IMR-90 (cell line): ENCODE measurements at regions not wholly inside any gene's neighbourhood (a gene's known extent, or its start where the extent isn't known, plus 50 kb on each side); places are given as distances from the start of the nearest gene placed in this dataset.

ENCODE experiments used
- ATAC-seq: fragments of 200-7000 bp; cut with Tn5 transposase; 2 replicates; pipeline ENCODE4 v1.9.1; 2020; ENCODE audit warnings: low read depth, mild to moderate bottlenecking, moderate library complexity
- BruUV-seq: library from RNA; stranded (reverse); fragments of 400-500 nt; replicated peaks from 2 replicates; lab custom pipeline; 2021; lab: Mats Ljungman, UMichigan
- CTCF ChIA-PET: fragments of 300-600 bp; formaldehyde crosslinking; extraction: SDS; loops from one replicate; lab custom pipeline; 2021; ENCODE audit warnings: antibody characterized with exemption; lab: Yijun Ruan, JAX
- POLR2A ChIA-PET: fragments of 300-600 bp; sonication (Branson Sonifier 250); formaldehyde crosslinking; loops from one replicate; lab custom pipeline; 2022; ENCODE audit warnings: antibody characterized with exemption; ENCODE audit not compliant: unreplicated experiment; lab: Charles Lee
- DNase-seq: peaks from one replicate; pipeline ENCODE4 v3.0.0; 2013
- H2AFZ ChIP-seq: replicated peaks from 2 replicates; pipeline ENCODE3; 2013; ENCODE audit warnings: low read length, mild to moderate bottlenecking; ENCODE audit not compliant: poor library complexity
- H2AK5ac ChIP-seq: 2 replicates; pipeline ENCODE4 v1.6.1; 2013; ENCODE audit warnings: low read depth, low read length, inconsistent platforms
- H2AK9ac ChIP-seq: replicated peaks from 2 replicates; pipeline ENCODE3; 2013; ENCODE audit warnings: mild to moderate bottlenecking, low read depth, low read length, moderate library complexity; ENCODE audit not compliant: poor library complexity
- H2BK120ac ChIP-seq: 2 replicates; pipeline ENCODE4 v1.6.1; 2013; ENCODE audit warnings: low read depth, low read length, inconsistent platforms
- H2BK15ac ChIP-seq: 3 replicates; pipeline ENCODE4 v1.6.1; 2013; ENCODE audit warnings: low read depth, low read length, inconsistent platforms
- H2BK20ac ChIP-seq: 2 replicates; pipeline ENCODE4 v1.6.1; 2013; ENCODE audit warnings: low read depth, mild to moderate bottlenecking, inconsistent platforms, low read length, moderate library complexity
- H2BK5ac ChIP-seq: 2 replicates; pipeline ENCODE4 v1.6.1; 2013; ENCODE audit warnings: mild to moderate bottlenecking, low read depth, low read length, inconsistent platforms; ENCODE audit not compliant: poor library complexity, severe bottlenecking
- H3K14ac ChIP-seq: replicated peaks from 2 replicates; pipeline ENCODE4 v1.6.1; 2013; ENCODE audit warnings: low read depth, low read length, inconsistent platforms
- H3K18ac ChIP-seq: 2 replicates; pipeline ENCODE4 v1.6.1; 2013; ENCODE audit warnings: low read depth, low read length, control low read depth
- H3K23ac ChIP-seq: 2 replicates; pipeline ENCODE4 v1.6.1; 2013; ENCODE audit warnings: low read depth, low read length, inconsistent platforms
- H3K27ac ChIP-seq: 2 replicates; pipeline ENCODE4 v1.5.1; 2013; ENCODE audit warnings: mild to moderate bottlenecking, control low read depth, low read length; ENCODE audit not compliant: insufficient read depth
- H3K27me3 ChIP-seq: 2 replicates; pipeline ENCODE4 v1.6.1; 2013; ENCODE audit warnings: low read length; ENCODE audit not compliant: control insufficient read depth, insufficient read depth
- H3K36me3 ChIP-seq: 2 replicates; pipeline ENCODE4 v1.6.1; 2013; ENCODE audit warnings: low read length, mixed read lengths; ENCODE audit not compliant: control insufficient read depth, insufficient read depth
- H3K4ac ChIP-seq: 2 replicates; pipeline ENCODE4 v1.6.1; 2013; ENCODE audit warnings: low read depth, low read length, inconsistent platforms
- H3K4me1 ChIP-seq: 2 replicates; pipeline ENCODE4 v1.6.1; 2013; ENCODE audit warnings: low read length, mixed read lengths; ENCODE audit not compliant: control insufficient read depth, insufficient read depth
- H3K4me2 ChIP-seq: 2 replicates; pipeline ENCODE4 v1.6.1; 2013; ENCODE audit warnings: low read depth, mild to moderate bottlenecking, control low read depth, low read length, moderate library complexity
- H3K4me3 ChIP-seq: 2 replicates; pipeline ENCODE4 v1.5.1; 2013; ENCODE audit warnings: low read depth, mild to moderate bottlenecking, control low read depth, low read length, moderate library complexity; ENCODE audit not compliant: insufficient read depth
- H3K56ac ChIP-seq: 2 replicates; pipeline ENCODE4 v1.6.1; 2013; ENCODE audit warnings: low read length, inconsistent platforms; ENCODE audit not compliant: insufficient read depth; ENCODE audit errors: extremely low read depth
- H3K79me1 ChIP-seq, 2 experiments: 2 replicates each; pipeline ENCODE4 v1.6.1; 2013; ENCODE audit warnings: low read length in 2 of 2, inconsistent platforms in 1 of 2, low read depth in 1 of 2
- H3K9ac ChIP-seq: 2 replicates; pipeline ENCODE4 v1.6.1; 2013; ENCODE audit warnings: low read depth, low read length, control low read depth
- H3K9me1 ChIP-seq: 2 replicates; pipeline ENCODE4 v1.6.1; 2013; ENCODE audit warnings: low read length, inconsistent platforms; ENCODE audit not compliant: insufficient read depth
- H3K9me3 ChIP-seq: 2 replicates; pipeline ENCODE4 v1.6.1; 2013; ENCODE audit warnings: low read length; ENCODE audit not compliant: control insufficient read depth, insufficient read depth
- H4K20me1 ChIP-seq: 2 replicates; pipeline ENCODE4 v1.6.1; 2013; ENCODE audit warnings: low read length, inconsistent platforms; ENCODE audit not compliant: insufficient read depth
- H4K5ac ChIP-seq: 2 replicates; pipeline ENCODE4 v1.6.1; 2013; ENCODE audit warnings: mild to moderate bottlenecking, low read depth, low read length, control low read depth
- H4K8ac ChIP-seq, 2 experiments: 2 replicates each; pipeline ENCODE4 v1.6.1; 2013; ENCODE audit warnings: low read depth in 2 of 2, low read length in 2 of 2, control low read depth in 1 of 2, inconsistent platforms in 1 of 2
- H4K91ac ChIP-seq: 2 replicates; pipeline ENCODE4 v1.6.1; 2013; ENCODE audit warnings: low read depth, low read length, inconsistent platforms; ENCODE audit not compliant: insufficient read depth
- BHLHE40 ChIP-seq: fragments of 150-350 bp; IDR thresholded peaks from 2 replicates; pipeline ENCODE4 v1.6.1; 2016; ENCODE audit warnings: mild to moderate bottlenecking, low read depth, low read length
- CEBPB ChIP-seq: IDR thresholded peaks from 2 replicates; pipeline ENCODE4 v1.6.1; 2012; ENCODE audit warnings: low read depth, low read length, improper control_type of control experiment
- CHD1 ChIP-seq: IDR thresholded peaks from 2 replicates; pipeline ENCODE4 v1.6.1; 2012; ENCODE audit warnings: low read depth, low read length, improper control_type of control experiment
- CTCF ChIP-seq: conservative IDR thresholded peaks from 2 replicates; pipeline ENCODE4 v1.5.1; 2012; ENCODE audit warnings: mild to moderate bottlenecking, low read depth, low read length, improper control_type of control experiment
- ELK1 ChIP-seq: fragments of 150-350 bp; IDR thresholded peaks from 2 replicates; pipeline ENCODE4 v1.6.1; 2016; ENCODE audit warnings: low read depth, mild to moderate bottlenecking, low read length, moderate library complexity, borderline replicate concordance
- FOS ChIP-seq: fragments of 150-350 bp; IDR thresholded peaks from 2 replicates; pipeline ENCODE4 v1.6.1; 2016; ENCODE audit warnings: low read depth, low read length
- MAFK ChIP-seq: IDR thresholded peaks from 2 replicates; pipeline ENCODE4 v1.6.1; 2012; ENCODE audit warnings: low read depth, low read length, improper control_type of control experiment
- MAZ ChIP-seq: IDR thresholded peaks from 2 replicates; pipeline ENCODE4 v1.6.1; 2012; ENCODE audit warnings: low read depth, mild to moderate bottlenecking, low read length, improper control_type of control experiment, moderate library complexity, borderline replicate concordance
- MXI1 ChIP-seq: IDR thresholded peaks from 2 replicates; pipeline ENCODE4 v1.6.1; 2012; ENCODE audit warnings: low read depth, mild to moderate bottlenecking, low read length, moderate library complexity, borderline replicate concordance
- NFE2L2 ChIP-seq: fragments of 150-350 bp; IDR thresholded peaks from 2 replicates; pipeline ENCODE4 v1.6.1; 2016; ENCODE audit warnings: low read depth, mild to moderate bottlenecking, low read length
- POLR2A ChIP-seq: IDR thresholded peaks from 2 replicates; pipeline ENCODE4 v1.6.1; 2012; ENCODE audit warnings: mild to moderate bottlenecking, low read depth, low read length
- RAD21 ChIP-seq: IDR thresholded peaks from 2 replicates; pipeline ENCODE4 v1.6.1; 2012; ENCODE audit warnings: low read length, improper control_type of control experiment
- RCOR1 ChIP-seq: IDR thresholded peaks from 2 replicates; pipeline ENCODE4 v1.6.1; 2012; ENCODE audit warnings: mild to moderate bottlenecking, low read length, improper control_type of control experiment; ENCODE audit not compliant: insufficient replicate concordance
- RFX5 ChIP-seq: IDR thresholded peaks from 2 replicates; pipeline ENCODE4 v1.8.0; 2012; ENCODE audit warnings: low read depth, mild to moderate bottlenecking, low read length, moderate library complexity
- SMC3 ChIP-seq: fragments of 150-350 bp; IDR thresholded peaks from 2 replicates; pipeline ENCODE4 v1.6.1; 2016; ENCODE audit warnings: low read depth, mild to moderate bottlenecking, antibody characterized with exemption, low read length, moderate library complexity
- USF2 ChIP-seq: fragments of 150-350 bp; IDR thresholded peaks from 2 replicates; pipeline ENCODE4 v1.6.1; 2017; ENCODE audit warnings: mild to moderate bottlenecking, antibody characterized with exemption, low read length, low read depth
- WGBS, 2 experiments: methylation state at CpG; one replicate each; pipeline versions ENCODE4 v1.1.5 to v1.1.7; 2013; ENCODE audit warnings: missing lambda C conversion rate in 2 of 2; ENCODE audit not compliant: insufficient read length in 1 of 2; ENCODE audit errors: extremely low coverage in 2 of 2; 5-methylcytosine and 5-hydroxymethylcytosine counted together
- dilution Hi-C: fragments of 300-500 bp; cut with HindIII; formaldehyde crosslinking; loops from one replicate; pipeline ENCODE4 v1.14.3; 2018; ENCODE audit warnings: low sequenced_read_pairs; ENCODE audit not compliant: unreplicated experiment
- in situ Hi-C: fragments of 300-500 bp; cut with MboI; formaldehyde crosslinking; loops from 3 replicates; pipeline ENCODE4 v1.14.3; 2019; ENCODE audit warnings: low sequenced_read_pairs, inconsistent platforms, mixed read lengths
- intact Hi-C: fragments of 100-400 bp; cut with micrococcal nuclease; formaldehyde crosslinking; loops from 2 replicates; pipeline ENCODE4 v1.10.0; 2022

GRCh38 chr3:118089563-118089962, 945.1 kb downstream of the IGSF11 start:
- Histone ChIP-seq H3K9me3 (peaks cover 5% of the 10 kb centered on the region), H2AK9ac (no peak overlapping the region), H2BK120ac (no peak overlapping the region), H3K27ac (no peak overlapping the region), H2BK20ac (no peak overlapping the region), H3K9me1 (no peaks in the 10 kb centered on the region), H3K9ac (no peak overlapping the region), H4K5ac (no peak overlapping the region), H2BK5ac (no peak overlapping the region), H3K4me2 (no peak overlapping the region), H3K79me1 (no peaks in the 10 kb centered on the region), H3K4me1 (no peaks in the 10 kb centered on the region), H3K23ac (no peak overlapping the region), H3K14ac (no peak overlapping the region), H2BK15ac (no peak overlapping the region), H3K4ac (no peak overlapping the region), H3K4me3 (no peak overlapping the region), H3K56ac (no peak overlapping the region), H2AFZ (no peak overlapping the region), H4K8ac (no peak overlapping the region), H3K36me3 (no peaks in the 10 kb centered on the region), H3K18ac (no peak overlapping the region), H3K27me3 (no peaks in the 10 kb centered on the region), H4K91ac (no peak overlapping the region), H2AK5ac (no peak overlapping the region), H4K20me1 (no peaks in the 10 kb centered on the region)
- POLR2A ChIA-PET = no interaction called here
- dilution Hi-C loops = no loop called here
- in situ Hi-C loops = no loop called here
- peak; percentile 83 for ATAC-seq
- CTCF ChIA-PET = no interaction called here
- no peak for TF ChIP-seq MXI1
- TF ChIP-seq ELK1 = no peak
- no peak; the same call in 1 of the 2 replicates for TF ChIP-seq CEBPB
- no peak for TF ChIP-seq FOS
- no peak for TF ChIP-seq RFX5
- no peak for TF ChIP-seq MAZ
- TF ChIP-seq CHD1 = no peak
- no peak for TF ChIP-seq BHLHE40
- TF ChIP-seq NFE2L2 = no peak
- no peak for TF ChIP-seq SMC3
- TF ChIP-seq MAFK = no peak
- no peak for TF ChIP-seq CTCF
- no peak for TF ChIP-seq RCOR1
- TF ChIP-seq POLR2A = no peak
- no peak for TF ChIP-seq RAD21
- no peak for TF ChIP-seq USF2
- no TSS peak for BruUV-seq
- WGBS, 2 experiments = no CpG with 5 or more reads among the region's 1 CpG
- intact Hi-C loops = no loop called here
- DNase-seq = peak; percentile 60
